NT2/D1 (cell line): ENCODE measurements at regions not wholly inside any gene's neighbourhood (a gene's known extent, or its start where the extent isn't known, plus 50 kb on each side); places are given as distances from the start of the nearest gene placed in this dataset.

ENCODE experiments used
- DNase-seq: peaks from one replicate; pipeline ENCODE4 v3.0.0-alpha.2; 2011; ENCODE audit warnings: low read depth, low spot score
- H3K27me3 ChIP-seq: 2 replicates; pipeline ENCODE4 v1.6.0; 2011; ENCODE audit warnings: mild to moderate bottlenecking; ENCODE audit not compliant: insufficient read length, insufficient read depth
- H3K36me3 ChIP-seq: 2 replicates; pipeline ENCODE4 v1.6.1; 2011; ENCODE audit warnings: mild to moderate bottlenecking, low read length, mixed read lengths; ENCODE audit not compliant: insufficient read depth, insufficient read length
- H3K4me1 ChIP-seq: 2 replicates; pipeline ENCODE4 v1.5.1; 2011; ENCODE audit not compliant: insufficient read depth, insufficient read length
- H3K4me3 ChIP-seq: 2 replicates; pipeline ENCODE4 v1.5.1; 2011; ENCODE audit warnings: low read depth; ENCODE audit not compliant: insufficient read length
- H3K9ac ChIP-seq: 2 replicates; pipeline ENCODE4 v1.6.0; 2011; ENCODE audit warnings: low read depth; ENCODE audit not compliant: insufficient read length
- H3K9me3 ChIP-seq: 2 replicates; pipeline ENCODE4 v1.5.1; 2011; ENCODE audit warnings: mild to moderate bottlenecking, low read length; ENCODE audit not compliant: insufficient read depth
- SUZ12 ChIP-seq: IDR thresholded peaks from 2 replicates; pipeline ENCODE4 v1.6.1; 2011; ENCODE audit not compliant: insufficient read length, insufficient read depth; ENCODE audit errors: extremely low read depth
- YY1 ChIP-seq: IDR thresholded peaks from 2 replicates; pipeline ENCODE4 v1.6.1; 2011; ENCODE audit not compliant: insufficient read length, insufficient read depth
- ZNF274 ChIP-seq: IDR thresholded peaks from 2 replicates; pipeline ENCODE4 v1.6.1; 2011; ENCODE audit warnings: mild to moderate bottlenecking, low read depth, low read length

GRCh38 chr17:10931133-10931532, 93.2 kb upstream of the PIRT start:
- DNase-seq, result no peak
- H3K4me3 ChIP-seq, result no peak overlapping the region
- H3K36me3 ChIP-seq, result no peaks in the 10 kb centered on the region
- TF ChIP-seq YY1, result no peak
- no peak for TF ChIP-seq SUZ12
- TF ChIP-seq ZNF274, result no peak
- no peaks in the 10 kb centered on the region for H3K9me3 ChIP-seq
- no peaks in the 10 kb centered on the region for H3K4me1 ChIP-seq
- H3K9ac ChIP-seq, result no peak overlapping the region
- H3K27me3 ChIP-seq, result no peaks in the 10 kb centered on the region

GRCh38 chr17:10927712-10928111, 89.8 kb upstream of the PIRT start:
- no peaks in the 10 kb centered on the region for H3K27me3 ChIP-seq
- H3K4me3 ChIP-seq, result no peak overlapping the region
- no peaks in the 10 kb centered on the region for H3K36me3 ChIP-seq
- no peaks in the 10 kb centered on the region for H3K9me3 ChIP-seq
- no peak for DNase-seq
- no peak overlapping the region for H3K9ac ChIP-seq
- TF ChIP-seq YY1, result no peak
- no peak for TF ChIP-seq ZNF274
- TF ChIP-seq SUZ12, result no peak
- no peaks in the 10 kb centered on the region for H3K4me1 ChIP-seq

GRCh38 chr17:10920558-10921108, 82.7 kb upstream of the PIRT start:
- Histone ChIP-seq H3K9me3 (no peaks in the 10 kb centered on the region), H3K9ac (no peak overlapping the region), H3K27me3 (no peaks in the 10 kb centered on the region), H3K4me1 (no peaks in the 10 kb centered on the region), H3K4me3 (no peak overlapping the region), H3K36me3 (no peaks in the 10 kb centered on the region)
- DNase-seq, result no peak
- TF ChIP-seq YY1 (no peak), ZNF274 (no peak), SUZ12 (no peak)

GRCh38 chr17:10907370-10907769, 69.5 kb upstream of the PIRT start:
- no peaks in the 10 kb centered on the region for H3K36me3 ChIP-seq

DNA sequence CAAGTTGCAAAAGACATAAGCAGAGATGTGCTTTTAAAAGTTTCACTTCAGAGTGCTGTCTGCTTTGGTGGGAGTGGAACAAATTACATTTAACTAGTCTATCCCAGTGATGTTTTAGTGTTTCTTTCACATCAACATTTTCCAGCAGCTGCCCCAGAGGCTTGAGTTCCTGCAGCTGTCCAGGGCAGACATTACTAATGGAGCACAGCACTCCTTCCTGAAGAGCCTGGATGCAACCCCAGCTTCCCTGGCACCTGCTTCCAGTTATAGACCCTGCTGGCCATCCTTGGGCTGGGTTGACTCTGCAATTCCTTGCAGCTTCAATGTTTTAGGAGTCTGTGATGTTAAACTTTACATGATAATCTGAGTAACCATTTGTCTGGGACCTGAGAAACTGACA, 61.4 kb upstream of the PIRT start:
- no peaks in the 10 kb centered on the region for H3K9me3 ChIP-seq
- no peak overlapping the region for H3K9ac ChIP-seq
- H3K36me3 ChIP-seq, result no peaks in the 10 kb centered on the region
- no peak overlapping the region for H3K4me3 ChIP-seq
- DNase-seq, result no peak
- H3K27me3 ChIP-seq, result no peaks in the 10 kb centered on the region
- TF ChIP-seq SUZ12 (no peak), YY1 (no peak), ZNF274 (no peak)
- H3K4me1 ChIP-seq, result no peaks in the 10 kb centered on the region

More at GRCh38 chr17:10907370-10907769, 69.5 kb upstream of the PIRT start:
- H3K27me3 ChIP-seq, result no peaks in the 10 kb centered on the region
- no peak overlapping the region for H3K9ac ChIP-seq
- no peaks in the 10 kb centered on the region for H3K4me1 ChIP-seq
- peaks cover 9% of the 10 kb centered on the region for H3K9me3 ChIP-seq
- DNase-seq, result no peak
- TF ChIP-seq YY1, result no peak
- no peak for TF ChIP-seq ZNF274
- TF ChIP-seq SUZ12, result no peak
- H3K4me3 ChIP-seq, result no peak overlapping the region

DNA sequence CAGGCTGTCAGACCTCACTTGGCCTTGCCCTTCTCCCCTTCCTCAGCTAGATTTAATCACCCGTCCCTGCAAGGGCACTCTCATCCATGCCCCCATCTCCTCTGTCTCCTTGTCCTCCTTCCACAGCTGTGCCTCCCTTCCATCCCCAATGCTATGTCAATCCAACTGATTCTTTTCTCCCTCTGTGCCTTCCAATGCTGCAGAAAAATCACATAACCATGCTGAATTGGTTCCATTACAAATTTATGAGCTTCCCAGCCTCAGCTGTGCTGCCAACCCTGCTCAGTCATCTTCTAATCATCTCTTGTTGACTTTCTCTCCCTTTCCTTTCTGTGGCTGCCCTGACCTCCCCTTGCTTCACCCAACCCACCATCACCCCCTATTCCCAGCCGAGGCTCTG, 56.3 kb upstream of the PIRT start:
- Histone ChIP-seq H3K36me3 (no peaks in the 10 kb centered on the region), H3K9me3 (no peaks in the 10 kb centered on the region), H3K27me3 (no peaks in the 10 kb centered on the region), H3K4me3 (no peak overlapping the region), H3K4me1 (no peaks in the 10 kb centered on the region), H3K9ac (no peak overlapping the region)
- DNase-seq, result no peak
- TF ChIP-seq ZNF274, result no peak
- no peak for TF ChIP-seq SUZ12
- TF ChIP-seq YY1, result no peak

DNA sequence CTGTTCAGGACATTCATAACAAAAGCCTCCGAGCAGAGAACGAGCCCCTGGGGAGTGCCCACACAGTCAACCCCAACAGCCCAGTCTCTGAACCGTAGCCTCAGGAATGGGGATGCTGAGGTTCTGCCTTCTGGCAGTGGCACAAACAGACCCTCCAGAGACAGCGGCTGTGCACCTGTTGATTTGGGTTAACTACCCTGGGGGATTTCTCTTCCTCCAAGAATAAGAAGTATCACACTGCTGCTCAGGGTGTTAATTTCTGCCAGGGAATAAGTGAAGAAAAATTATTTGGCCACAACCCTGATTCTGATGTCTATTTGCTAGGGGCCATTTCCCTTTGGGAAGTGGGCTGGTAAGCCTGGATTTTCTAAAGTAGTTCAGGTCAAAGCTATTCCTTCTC, 51.0 kb upstream of the PIRT start:
- Histone ChIP-seq H3K9ac (no peak overlapping the region), H3K4me3 (no peak overlapping the region), H3K4me1 (no peaks in the 10 kb centered on the region), H3K9me3 (no peaks in the 10 kb centered on the region), H3K27me3 (no peaks in the 10 kb centered on the region), H3K36me3 (no peaks in the 10 kb centered on the region)
- TF ChIP-seq SUZ12 (no peak), YY1 (no peak), ZNF274 (no peak)
- DNase-seq, result no peak
